Choroid plexus epithelial cell (primary cell): ENCODE measurements at regions not wholly inside any gene's neighbourhood (a gene's known extent, or its start where the extent isn't known, plus 50 kb on each side); places are given as distances from the start of the nearest gene placed in this dataset.
A peak's percentile ranks its signal among the peaks of the same experiment; 100 is the strongest.

Experiments used
- DNase-seq: peaks from one replicate; pipeline ENCODE4 v3.0.0-alpha.2; 2010; ENCODE audit warnings: low read depth
- H3K4me3 ChIP-seq: 2 replicates; pipeline ENCODE4 v1.5.1; 2011; ENCODE audit warnings: low read depth, mild to moderate bottlenecking, control low read depth, low read length, moderate library complexity
- CTCF ChIP-seq: conservative IDR thresholded peaks from 2 replicates; pipeline ENCODE4 v1.5.1; 2011; ENCODE audit warnings: low read depth, mild to moderate bottlenecking, control low read depth, inconsistent platforms, low read length, moderate library complexity

- no peak for TF ChIP-seq CTCF
- DNase-seq, result no peak
- H3K4me3 ChIP-seq, result no peak overlapping the region
Observed at GRCh38 chr12:123046431-123046830, 66.0 kb downstream of the ARL6IP4 start.

GRCh38 chr12:123045678-123046077, 65.2 kb downstream of the ARL6IP4 start:
- no peak for TF ChIP-seq CTCF
- H3K4me3 ChIP-seq, result no peak overlapping the region
- DNase-seq, result no peak

- TF ChIP-seq CTCF, result no peak
- no peak overlapping the region for H3K4me3 ChIP-seq
- DNase-seq, result no peak
Observed at GRCh38 chr12:123044351-123044750, 63.9 kb downstream of the ARL6IP4 start.

- peak; percentile 97 for DNase-seq
- peak; percentile 85 for TF ChIP-seq CTCF
- no peak overlapping the region for H3K4me3 ChIP-seq
Observed at GRCh38 chr12:123043536-123044001, 63.1 kb downstream of the ARL6IP4 start.

GRCh38 chr12:123042833-123043232, 62.4 kb downstream of the ARL6IP4 start:
- H3K4me3 ChIP-seq, result no peak overlapping the region
- no peak for TF ChIP-seq CTCF
- DNase-seq, result no peak

GRCh38 chr12:123041811-123042655, 61.6 kb downstream of the ARL6IP4 start:
- DNase-seq, result peak; percentile 83
- TF ChIP-seq CTCF, result no peak
- H3K4me3 ChIP-seq, result no peak overlapping the region

- H3K4me3 ChIP-seq, result no peak overlapping the region
- no peak for DNase-seq
- no peak for TF ChIP-seq CTCF
Observed at GRCh38 chr12:123041042-123041531, 60.6 kb downstream of the ARL6IP4 start.
